ENCODE measurements at regions not wholly inside any gene's neighbourhood (a gene's known extent, or its start where the extent isn't known, plus 50 kb on each side); places are given as distances from the start of the nearest gene placed in this dataset.

GRCh38 chr10:45198486-45199204, 116.8 kb downstream of the OR13A1 start:
- no peak for DNase-seq

GRCh38 chr10:45199205-45199740, 116.1 kb downstream of the OR13A1 start:
- no peak for DNase-seq

- no peak for DNase-seq
These were observed 114.1 kb downstream of the OR13A1 start for GRCh38 chr10:45201271-45201670.

GRCh38 chr10:45202242-45202641, 113.2 kb downstream of the OR13A1 start:
- DNase-seq, result no peak

GRCh38 chr10:45204954-45205775, 110.2 kb downstream of the OR13A1 start:
- DNase-seq, result no peak

GRCh38 chr10:45209888-45210287, 105.5 kb downstream of the OR13A1 start:
- no peak for DNase-seq

GRCh38 chr10:45211576-45211975, 103.8 kb downstream of the OR13A1 start:
- no peak for DNase-seq

GRCh38 chr10:45219416-45219815, 96.0 kb downstream of the OR13A1 start:
- DNase-seq, result no peak

- DNase-seq, result no peak
These were observed 94.5 kb downstream of the OR13A1 start for GRCh38 chr10:45220931-45221330.

GRCh38 chr10:45224219-45224841, 91.1 kb downstream of the OR13A1 start:
- no peak for DNase-seq

GRCh38 chr10:45227042-45227441, 88.4 kb downstream of the OR13A1 start:
- no peak for DNase-seq

- DNase-seq, result peak in 1 of 2 experiments; percentile 16
These were observed 88.0 kb downstream of the OR13A1 start for GRCh38 chr10:45227456-45227855.

GRCh38 chr10:45229823-45230222, 85.6 kb downstream of the OR13A1 start:
- DNase-seq, result no peak

GRCh38 chr10:45235260-45235769, 80.1 kb downstream of the OR13A1 start:
- DNase-seq, result peak; percentile 84 to 92

GRCh38 chr10:45235798-45236220, 79.6 kb downstream of the OR13A1 start:
- DNase-seq, result peak; percentile 22 to 32

GRCh38 chr10:45238896-45239295, 76.5 kb downstream of the OR13A1 start:
- no peak for DNase-seq

GRCh38 chr10:45239642-45240041, 75.8 kb downstream of the OR13A1 start:
- DNase-seq, result no peak

GRCh38 chr10:45241865-45242520, 73.4 kb downstream of the OR13A1 start:
- peak in 1 of 2 experiments; percentile 12 for DNase-seq

GRCh38 chr10:45243261-45243660, 72.1 kb downstream of the OR13A1 start:
- no peak for DNase-seq

GRCh38 chr10:45246522-45246921, 68.9 kb downstream of the OR13A1 start:
- no peak for DNase-seq

GRCh38 chr10:45249978-45250693, 65.3 kb downstream of the OR13A1 start:
- peak; percentile 87 for DNase-seq

- peak in 1 of 2 experiments; percentile 31 for DNase-seq
These were observed 64.7 kb downstream of the OR13A1 start for GRCh38 chr10:45250694-45251075.

Data from Kasumi-1 (cell line).